Upper lobe of left lung (tissue), 6 donors: ENCODE measurements at regions not wholly inside any gene's neighbourhood (a gene's known extent, or its start where the extent isn't known, plus 50 kb on each side); places are given as distances from the start of the nearest gene placed in this dataset.
"Not testable (repeated sequence)": the region's sequence is repeated elsewhere in the genome, so short reads cannot be mapped to it uniquely, and the experiment has no call there.

Experiments
- ATAC-seq, 2 donors: fragments of 200-7000 bp; cut with Tn5 transposase; one replicate each; pipeline ENCODE4 v1.9.1; 2022; ENCODE audit warnings: mild to moderate bottlenecking in 2 of 2, moderate library complexity in 2 of 2; ENCODE audit not compliant: low FRiP score in 2 of 2
- DNase-seq, 2 donors: peaks; one replicate each; pipeline ENCODE4 v3.0.0-alpha.2; 2019 to 2020
- H3K27ac ChIP-seq, 4 donors: fragments of 200-600 bp; sonication (generic); one replicate each; pipeline ENCODE4 v1.5.1; 2016 to 2019
- H3K27me3 ChIP-seq, 4 donors: fragments of 200-600 bp; sonication (generic); one replicate each; pipeline ENCODE4 v1.5.1; 2017 to 2019
- H3K36me3 ChIP-seq, 4 donors: fragments of 200-600 bp; sonication (generic); one replicate each; pipeline ENCODE4 v1.5.1; 2016 to 2019
- H3K4me1 ChIP-seq, 4 donors: fragments of 200-600 bp; sonication (generic); one replicate each; pipeline ENCODE4 v1.5.1; 2018 to 2019
- H3K4me3 ChIP-seq, 4 donors: fragments of 200-600 bp; sonication (generic); one replicate each; pipeline ENCODE4 v1.5.1; 2017 to 2019; ENCODE audit warnings: mild to moderate bottlenecking in 2 of 4, moderate library complexity in 1 of 4
- H3K9me3 ChIP-seq, 4 donors: fragments of 200-600 bp; sonication (generic); one replicate each; pipeline ENCODE4 v1.5.1; 2018 to 2019
- EP300 ChIP-seq, 4 donors: sonication (generic); formaldehyde crosslinking; IDR thresholded peaks; one replicate each; pipeline ENCODE4 v1.5.1; 2017; ENCODE audit warnings: antibody characterized with exemption in 4 of 4, control low read depth in 2 of 4
- POLR2A ChIP-seq, 4 donors: fragments of 450-650 bp; IDR thresholded peaks; one replicate each; pipeline ENCODE4 v1.5.1; 2016 to 2017; ENCODE audit warnings: antibody characterized with exemption in 4 of 4, mild to moderate bottlenecking in 2 of 4
- POLR2AphosphoS5 ChIP-seq, 2 donors: sonication (generic); formaldehyde crosslinking; IDR thresholded peaks; one replicate each; pipeline ENCODE4 v1.5.1; 2017; ENCODE audit warnings: antibody characterized with exemption in 2 of 2
- WGBS, 2 donors: methylation state at CpG; one replicate each; pipeline ENCODE4 v1.1.5; 2017 to 2018; 5-methylcytosine and 5-hydroxymethylcytosine counted together
- TF ChIP-seq, protein P1 (sequence below), 6 experiments: fragments of 450-650 bp in 4 of 6; fragments of 200-600 bp in 2 of 6; sonication (generic) in 2 of 6; IDR thresholded peaks; one replicate each; pipeline ENCODE4 v1.5.1; 2016 to 2019; ENCODE audit warnings: antibody characterized with exemption in 6 of 6
- donor health status: DM: no; HTN: no; CAD: no; lungs with moderate emphysema.
- donor health status: DM: no; HTN: yes; CAD: no; lungs with severe emphysema.

DNA sequence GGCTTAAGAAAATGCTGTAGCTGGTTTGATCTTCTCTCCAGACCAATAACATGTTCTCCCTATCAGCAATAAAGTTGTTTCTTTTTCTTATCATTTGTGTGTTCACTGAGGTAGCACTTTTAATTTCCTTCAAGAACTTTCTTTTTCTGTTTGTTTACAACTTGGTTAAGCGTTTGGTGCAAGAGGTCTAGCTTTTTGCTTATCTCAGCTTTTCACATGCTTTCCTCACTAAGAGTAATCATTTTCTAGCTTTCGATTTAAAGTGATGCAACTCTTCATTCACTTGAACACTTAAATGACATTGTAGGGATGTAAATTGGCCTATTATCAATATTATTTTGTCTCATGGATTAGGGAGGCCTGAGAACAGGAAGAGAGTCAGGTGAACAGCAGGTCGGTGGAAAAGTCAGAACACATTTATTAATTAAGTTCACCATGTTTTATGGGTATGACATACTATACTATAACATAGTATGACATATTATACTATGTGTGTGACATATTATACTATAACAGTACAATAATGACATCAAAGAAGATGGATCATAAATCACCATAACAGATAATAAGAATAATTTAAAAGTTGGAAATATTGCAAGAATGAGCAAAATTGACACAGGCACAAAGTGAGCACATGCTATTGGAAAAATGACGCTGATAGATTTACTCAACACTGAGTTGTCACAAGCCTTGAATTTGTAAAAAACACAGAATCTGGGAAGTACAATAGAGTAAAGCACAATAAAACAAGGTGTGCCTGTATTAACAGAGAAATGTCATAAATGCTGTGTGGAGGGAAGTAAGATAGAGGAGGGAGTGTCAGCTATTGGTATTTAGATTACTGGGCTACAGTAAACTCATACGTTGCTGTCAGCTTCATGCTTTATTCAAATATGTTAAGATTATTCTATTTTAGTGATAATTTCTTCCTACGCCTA, 218.6 kb upstream of the SLC7A11 start:
- H3K4me3 ChIP-seq, result no peak overlapping the region
- 75 to 78% methylated on average over 6 of the region's 6 CpGs for WGBS, 2 donors
- no peak for DNase-seq
- H3K9me3 ChIP-seq, result no peaks in the 10 kb centered on the region
- no peaks in the 10 kb centered on the region for H3K36me3 ChIP-seq
- peaks cover 0 to 4% (median 0%) of the 10 kb centered on the region in 4 donors for H3K4me1 ChIP-seq
- no peaks in the 10 kb centered on the region for H3K27me3 ChIP-seq
- no peak for TF ChIP-seq EP300 (IDR thresholded peaks at IDR 0.05)
- TF ChIP-seq, protein P1, sequence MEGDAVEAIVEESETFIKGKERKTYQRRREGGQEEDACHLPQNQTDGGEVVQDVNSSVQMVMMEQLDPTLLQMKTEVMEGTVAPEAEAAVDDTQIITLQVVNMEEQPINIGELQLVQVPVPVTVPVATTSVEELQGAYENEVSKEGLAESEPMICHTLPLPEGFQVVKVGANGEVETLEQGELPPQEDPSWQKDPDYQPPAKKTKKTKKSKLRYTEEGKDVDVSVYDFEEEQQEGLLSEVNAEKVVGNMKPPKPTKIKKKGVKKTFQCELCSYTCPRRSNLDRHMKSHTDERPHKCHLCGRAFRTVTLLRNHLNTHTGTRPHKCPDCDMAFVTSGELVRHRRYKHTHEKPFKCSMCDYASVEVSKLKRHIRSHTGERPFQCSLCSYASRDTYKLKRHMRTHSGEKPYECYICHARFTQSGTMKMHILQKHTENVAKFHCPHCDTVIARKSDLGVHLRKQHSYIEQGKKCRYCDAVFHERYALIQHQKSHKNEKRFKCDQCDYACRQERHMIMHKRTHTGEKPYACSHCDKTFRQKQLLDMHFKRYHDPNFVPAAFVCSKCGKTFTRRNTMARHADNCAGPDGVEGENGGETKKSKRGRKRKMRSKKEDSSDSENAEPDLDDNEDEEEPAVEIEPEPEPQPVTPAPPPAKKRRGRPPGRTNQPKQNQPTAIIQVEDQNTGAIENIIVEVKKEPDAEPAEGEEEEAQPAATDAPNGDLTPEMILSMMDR (IDR thresholded peaks at IDR 0.05), result no peak
- no peak for TF ChIP-seq POLR2A (IDR thresholded peaks at IDR 0.05)
- no peak for TF ChIP-seq POLR2AphosphoS5 (IDR thresholded peaks at IDR 0.05)
- ATAC-seq, result no peak
- H3K27ac ChIP-seq, result no peak overlapping the region

DNA sequence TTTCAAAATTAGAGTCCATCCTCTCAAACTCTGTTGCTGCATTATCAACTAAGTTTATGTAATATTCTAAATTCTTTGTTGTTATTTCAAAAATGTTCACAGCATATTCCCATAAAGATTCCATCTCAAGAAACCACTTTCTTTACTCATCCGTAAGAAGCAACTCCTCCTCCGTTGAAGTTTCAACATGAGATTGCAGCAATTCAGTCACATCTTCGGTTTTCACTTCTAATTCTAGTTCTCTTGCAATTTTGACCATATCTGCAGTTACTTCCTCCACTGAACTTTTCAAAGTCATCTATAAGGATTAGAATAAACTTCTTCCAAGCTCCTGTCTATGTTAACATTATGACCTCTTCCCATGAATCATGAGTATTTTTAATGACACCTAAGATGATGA, 216.6 kb upstream of the SLC7A11 start:
- H3K27me3 ChIP-seq, result no peaks in the 10 kb centered on the region
- TF ChIP-seq EP300 (IDR thresholded peaks at IDR 0.05) (no peak), POLR2A (IDR thresholded peaks at IDR 0.05) (no peak), POLR2AphosphoS5 (IDR thresholded peaks at IDR 0.05) (no peak)
- TF ChIP-seq, protein P1 (IDR thresholded peaks at IDR 0.05), result no peak
- no peaks in the 10 kb centered on the region for H3K9me3 ChIP-seq
- WGBS, 2 donors, result 73 to 84% methylated on average over 3 of the region's 3 CpGs
- no peak overlapping the region for H3K27ac ChIP-seq
- no peaks in the 10 kb centered on the region for H3K36me3 ChIP-seq
- DNase-seq (no peak), ATAC-seq (no peak)
- H3K4me1 ChIP-seq, result no peaks in the 10 kb centered on the region
- H3K4me3 ChIP-seq, result no peak overlapping the region

DNA sequence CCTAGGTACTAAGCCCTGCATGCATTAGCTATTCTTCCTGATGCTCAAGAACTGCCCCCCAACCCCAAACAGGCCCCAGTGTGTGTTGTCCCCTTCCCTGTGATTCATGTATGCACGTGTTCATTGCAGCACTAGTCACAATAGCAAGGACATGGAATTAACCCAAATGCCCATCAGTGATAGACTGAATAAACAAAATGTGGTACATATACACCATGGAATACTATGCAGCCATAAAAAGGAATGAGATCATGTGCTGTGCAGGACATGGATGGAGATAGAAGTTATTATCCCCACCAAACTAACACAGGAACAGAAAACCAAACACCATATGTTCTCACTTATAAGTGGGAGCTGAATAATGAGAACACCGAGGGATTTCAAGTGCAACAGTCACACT, 214.2 kb upstream of the SLC7A11 start:
- H3K36me3 ChIP-seq, H3K4me1 ChIP-seq, H3K4me3 ChIP-seq, H3K27ac ChIP-seq, DNase-seq, H3K27me3 ChIP-seq, ATAC-seq, H3K9me3 ChIP-seq: not testable (repeated sequence)
- 78 to 93% methylated on average over 2 of the region's 2 CpGs for WGBS, 2 donors

DNA sequence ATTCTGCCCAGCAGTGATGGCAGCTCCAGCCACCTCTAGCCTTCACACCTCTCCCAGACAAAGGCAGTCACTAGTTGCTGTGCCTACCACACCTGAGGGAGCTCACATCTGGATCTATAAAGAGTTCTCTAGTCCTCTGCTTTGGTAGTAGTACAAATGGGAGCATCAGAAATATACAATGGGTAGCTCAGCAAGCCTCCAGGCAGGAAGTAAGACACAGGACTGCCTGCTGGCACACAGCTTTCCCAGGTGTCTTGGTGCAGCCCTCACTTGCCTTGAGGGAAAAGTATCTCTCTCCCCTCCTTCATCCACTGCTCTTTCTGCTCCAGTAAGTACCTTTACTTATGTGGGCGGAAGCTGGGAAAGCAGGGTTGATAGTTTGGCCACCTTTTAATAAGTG, 212.9 kb upstream of the SLC7A11 start:
- WGBS, 2 donors, result 100% methylated on average over 1 of the region's 1 CpG
- TF ChIP-seq POLR2A (IDR thresholded peaks at IDR 0.05), result no peak
- no peak for TF ChIP-seq POLR2AphosphoS5 (IDR thresholded peaks at IDR 0.05)
- TF ChIP-seq EP300 (IDR thresholded peaks at IDR 0.05), result no peak

DNA sequence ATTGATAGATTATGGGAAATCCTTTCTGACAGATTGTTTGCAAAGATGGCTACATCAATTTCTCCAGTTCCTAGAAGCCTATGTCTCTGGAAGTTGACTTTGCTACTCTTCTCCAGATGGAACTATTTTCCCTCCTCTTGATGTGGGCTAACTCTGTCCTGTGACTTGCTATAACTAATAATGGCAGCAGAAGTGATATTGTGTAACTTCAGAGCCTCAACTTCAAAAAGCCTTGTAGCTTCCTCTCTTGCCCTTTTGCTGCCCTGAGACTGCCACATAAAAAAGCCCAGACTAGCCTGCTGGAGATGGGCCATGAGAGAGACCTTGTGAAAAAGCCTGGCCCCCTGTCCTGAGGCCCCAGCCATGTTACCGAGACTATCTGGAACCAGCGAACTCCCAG, 210.7 kb upstream of the SLC7A11 start:
- no peak for TF ChIP-seq POLR2A (IDR thresholded peaks at IDR 0.05)
- TF ChIP-seq, protein P1 (IDR thresholded peaks at IDR 0.05), result no peak
- TF ChIP-seq EP300 (IDR thresholded peaks at IDR 0.05), result no peak
- TF ChIP-seq POLR2AphosphoS5 (IDR thresholded peaks at IDR 0.05), result no peak
- WGBS, 2 donors, result 75 to 100% methylated on average over 2 of the region's 2 CpGs
- H3K9me3 ChIP-seq, result no peaks in the 10 kb centered on the region
- no peak for DNase-seq
- H3K27me3 ChIP-seq, result no peaks in the 10 kb centered on the region
- H3K4me1 ChIP-seq, result peaks cover 0 to 12% (median 6%) of the 10 kb centered on the region in 4 donors
- H3K36me3 ChIP-seq, result no peaks in the 10 kb centered on the region
- H3K27ac ChIP-seq, result no peak overlapping the region
- H3K4me3 ChIP-seq, result no peak overlapping the region
- ATAC-seq, result no peak

More for the DNA sequence above, 212.9 kb upstream of the SLC7A11 start:
- H3K36me3 ChIP-seq, result no peaks in the 10 kb centered on the region
- ATAC-seq (no peak), DNase-seq (no peak)
- no peaks in the 10 kb centered on the region for H3K27me3 ChIP-seq
- H3K4me1 ChIP-seq, result peaks cover 0 to 12% (median 6%) of the 10 kb centered on the region in 4 donors
- H3K4me3 ChIP-seq, result no peak overlapping the region
- no peaks in the 10 kb centered on the region for H3K9me3 ChIP-seq
- no peak overlapping the region for H3K27ac ChIP-seq
